GM21619 (cell line): ENCODE measurements at regions not wholly inside any gene's neighbourhood (a gene's known extent, or its start where the extent isn't known, plus 50 kb on each side); places are given as distances from the start of the nearest gene placed in this dataset.
"Not testable (repeated sequence)": the region's sequence is repeated elsewhere in the genome, so short reads cannot be mapped to it uniquely, and the experiment has no call there.

ENCODE experiments used
- ATAC-seq: cut with Tn5 transposase; IDR thresholded peaks from one replicate; pipeline ENCODE4 v1.9.1; 2021; ENCODE audit not compliant: unreplicated experiment

DNA sequence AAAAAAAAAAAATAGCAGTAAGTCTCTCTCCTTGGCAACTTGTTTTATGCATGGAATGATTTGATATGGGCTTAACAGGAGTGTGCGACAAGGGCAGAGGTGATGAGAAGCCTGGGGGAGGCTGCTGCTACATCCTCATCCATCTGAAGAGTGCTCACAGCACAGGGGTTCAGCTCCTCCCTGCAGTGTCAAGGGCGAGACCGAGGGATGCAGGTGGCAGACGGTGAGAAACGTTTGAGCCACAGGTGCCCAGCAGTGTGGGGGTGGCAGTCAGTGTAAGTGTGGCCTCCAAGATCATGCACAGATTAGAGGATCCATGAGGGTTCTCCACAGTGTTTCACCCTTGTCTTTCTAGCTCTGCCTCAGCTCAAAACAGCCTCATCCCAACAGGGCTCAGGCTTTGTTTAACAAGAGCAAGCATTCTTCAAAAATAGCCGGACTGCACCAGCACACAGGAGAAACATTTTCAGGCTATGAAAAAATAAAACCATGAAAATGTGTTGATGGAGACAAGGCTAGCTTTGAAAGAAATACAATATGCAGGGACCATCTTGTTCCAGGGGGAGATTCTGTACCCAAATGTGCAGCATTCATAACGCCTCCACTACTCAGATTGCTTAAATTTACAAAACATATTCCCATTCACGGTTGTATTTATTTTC is 324.5 kb upstream of the MYT1L start:
- ATAC-seq: no peak

DNA sequence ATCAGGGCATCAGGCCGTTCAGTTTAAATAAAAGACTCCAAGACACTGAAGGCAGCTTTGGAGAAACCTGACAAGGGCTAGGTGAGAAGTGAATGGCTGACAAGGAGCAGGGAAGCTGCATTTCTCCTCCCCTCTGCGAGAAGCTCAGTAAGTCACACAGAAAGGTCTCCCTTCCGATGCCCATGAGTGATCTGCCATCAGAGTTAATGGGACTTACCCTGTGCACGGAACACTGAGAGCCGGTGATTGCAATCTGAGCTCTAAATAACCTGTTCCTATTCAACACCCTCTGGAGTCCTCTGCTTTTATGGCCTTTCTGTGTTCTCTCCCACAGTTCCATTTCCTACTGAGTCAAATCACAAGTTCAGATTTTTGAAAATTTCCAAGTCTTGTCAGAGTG is 322.2 kb upstream of the MYT1L start:
- ATAC-seq: no peak

GRCh38 chr2:2650608-2651375 is 319.7 kb upstream of the MYT1L start:
- ATAC-seq: no peak

GRCh38 chr2:2649109-2650072 is 318.3 kb upstream of the MYT1L start:
- ATAC-seq: no peak

GRCh38 chr2:2648094-2648493 is 317.0 kb upstream of the MYT1L start:
- ATAC-seq: no peak

DNA sequence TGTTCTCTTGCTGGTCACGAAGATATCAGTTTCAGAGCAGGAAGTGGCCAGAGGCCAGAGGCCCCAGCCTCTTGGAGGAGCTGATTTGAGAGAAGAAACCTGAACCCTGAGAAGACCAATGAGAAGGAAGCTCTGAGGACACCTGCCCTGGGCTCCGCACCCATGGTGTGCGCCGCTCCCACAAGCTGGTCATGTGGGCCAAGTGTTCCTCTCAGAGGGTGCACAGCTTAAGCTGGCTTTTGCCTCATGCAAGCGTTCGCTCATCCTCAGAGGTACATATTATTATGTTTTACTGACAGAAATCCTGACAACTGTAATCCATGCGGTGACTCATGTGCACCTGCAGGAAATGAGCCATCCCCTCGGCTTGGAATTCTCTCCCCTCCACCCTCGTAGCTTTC is 316.1 kb upstream of the MYT1L start:
- no peak for ATAC-seq

- ATAC-seq: no peak
These were observed 315.5 kb upstream of the MYT1L start for GRCh38 chr2:2646433-2647051.

DNA sequence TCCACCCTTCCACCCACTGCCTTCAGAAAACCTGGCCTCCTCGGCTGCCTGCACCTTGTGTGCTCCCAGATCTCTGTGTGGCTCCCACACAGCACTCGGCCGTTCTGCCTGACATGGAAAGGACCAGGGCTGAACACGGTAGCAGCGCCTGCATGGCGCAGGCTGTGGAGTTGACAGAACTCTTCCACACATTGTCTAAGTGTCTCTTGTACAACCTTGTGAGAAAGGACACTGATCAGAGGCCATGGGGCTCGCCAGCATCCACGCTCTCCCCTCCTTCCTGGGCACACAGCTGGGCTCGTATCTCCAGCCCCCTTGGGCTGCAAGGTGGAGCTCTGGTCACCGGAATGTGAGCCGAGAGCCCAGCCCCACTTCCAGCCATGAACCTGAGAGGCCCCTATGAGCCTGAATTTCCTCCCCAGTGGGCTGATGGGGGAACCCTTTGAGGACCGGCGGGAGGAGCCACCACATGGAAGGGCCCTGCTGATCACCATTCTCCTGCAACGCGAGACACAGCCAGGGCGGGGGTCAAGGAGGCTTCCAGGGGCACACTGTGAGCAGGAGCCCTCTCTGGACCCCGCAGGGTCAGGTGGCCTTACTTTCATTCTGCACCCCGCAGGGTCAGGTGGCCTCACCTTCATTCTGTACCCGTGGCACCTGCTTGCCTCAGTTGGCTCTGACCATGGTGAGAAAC is 314.2 kb upstream of the MYT1L start:
- ATAC-seq: no peak

DNA sequence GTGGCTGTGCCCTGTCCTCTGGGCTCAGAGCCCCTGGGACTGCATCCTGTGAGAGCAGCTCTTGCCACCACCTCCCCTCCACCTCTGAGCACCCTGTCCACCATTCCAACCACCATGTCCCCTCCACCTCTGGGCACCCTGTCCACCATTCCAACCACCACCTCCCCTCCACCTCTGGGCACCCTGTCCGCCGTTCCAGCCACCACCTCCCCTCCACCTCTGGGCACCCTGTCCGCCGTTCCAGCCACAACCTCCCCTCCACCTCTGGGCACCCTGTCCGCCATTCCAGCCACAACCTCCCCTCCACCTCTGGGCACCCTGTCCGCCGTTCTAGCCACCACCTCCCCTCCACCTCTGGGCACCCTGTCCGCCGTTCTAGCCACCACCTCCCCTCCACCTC is 313.7 kb upstream of the MYT1L start:
- ATAC-seq: not testable (repeated sequence)

GRCh38 chr2:2644040-2644439 is 313.0 kb upstream of the MYT1L start:
- ATAC-seq: no peak

GRCh38 chr2:2642906-2643890 is 312.1 kb upstream of the MYT1L start:
- no peak for ATAC-seq

GRCh38 chr2:2641541-2642410 is 310.7 kb upstream of the MYT1L start:
- ATAC-seq: no peak

- ATAC-seq: no peak
These were observed 309.7 kb upstream of the MYT1L start for GRCh38 chr2:2640818-2641217.

- no peak for ATAC-seq
These were observed 309.3 kb upstream of the MYT1L start for GRCh38 chr2:2640371-2640770.

GRCh38 chr2:2639251-2640139 is 308.4 kb upstream of the MYT1L start:
- ATAC-seq: no peak

GRCh38 chr2:2638547-2639220 is 307.6 kb upstream of the MYT1L start:
- ATAC-seq: no peak

DNA sequence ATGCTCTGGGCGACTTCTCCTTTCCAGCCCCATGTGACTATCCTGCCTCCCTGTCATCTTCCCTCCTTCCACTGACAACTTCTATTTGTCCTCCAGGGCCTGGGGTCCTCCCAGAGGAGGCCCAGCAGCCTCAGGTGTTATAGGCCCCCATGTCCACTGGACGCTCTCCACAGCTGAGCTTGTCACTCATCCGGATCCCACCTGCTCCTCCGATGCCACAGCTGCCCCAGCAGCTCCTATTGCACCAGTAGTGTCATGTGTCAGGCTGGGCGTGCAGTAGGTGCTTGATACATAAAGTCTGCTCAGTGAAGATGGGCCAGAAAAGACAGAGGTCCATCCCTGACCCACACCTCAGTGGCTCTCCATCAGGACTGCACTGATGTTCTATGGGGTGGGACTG is 305.7 kb upstream of the MYT1L start:
- no peak for ATAC-seq
